BJ (cell line): ENCODE measurements at regions not wholly inside any gene's neighbourhood (a gene's known extent, or its start where the extent isn't known, plus 50 kb on each side); places are given as distances from the start of the nearest gene placed in this dataset.

Experiments
- CTCF ChIA-PET: fragments of 350-600 bp; formaldehyde crosslinking; extraction: SDS; loops from one replicate; lab custom pipeline; 2021; ENCODE audit warnings: antibody characterized with exemption, inconsistent platforms; lab: Yijun Ruan, JAX
- POLR2A ChIA-PET: fragments of 300-600 bp; sonication (Branson Sonifier 250); formaldehyde crosslinking; extraction: SDS; loops from one replicate; lab custom pipeline; 2021; ENCODE audit warnings: antibody characterized with exemption; lab: Charles Lee
- DNase-seq: peaks from one replicate; pipeline ENCODE4 v3.0.0-alpha.2; 2011; ENCODE audit warnings: low read depth
- H3K27me3 ChIP-seq: 2 replicates; pipeline ENCODE4 v1.6.0; 2011; ENCODE audit warnings: low read length; ENCODE audit not compliant: control insufficient read depth, insufficient read depth
- H3K36me3 ChIP-seq: 2 replicates; pipeline ENCODE4 v1.5.1; 2011; ENCODE audit warnings: low read length; ENCODE audit not compliant: control insufficient read depth, insufficient read depth
- H3K4me3 ChIP-seq: 2 replicates; pipeline ENCODE4 v1.5.1; 2011; ENCODE audit warnings: low read depth, mild to moderate bottlenecking, control low read depth, low read length
- TF ChIP-seq, protein P1 (sequence below): IDR thresholded peaks from 2 replicates; pipeline ENCODE4 v1.5.1; 2011; ENCODE audit warnings: low read depth, mild to moderate bottlenecking, control low read depth, inconsistent platforms, low read length, moderate library complexity; ENCODE audit not compliant: insufficient read depth

DNA sequence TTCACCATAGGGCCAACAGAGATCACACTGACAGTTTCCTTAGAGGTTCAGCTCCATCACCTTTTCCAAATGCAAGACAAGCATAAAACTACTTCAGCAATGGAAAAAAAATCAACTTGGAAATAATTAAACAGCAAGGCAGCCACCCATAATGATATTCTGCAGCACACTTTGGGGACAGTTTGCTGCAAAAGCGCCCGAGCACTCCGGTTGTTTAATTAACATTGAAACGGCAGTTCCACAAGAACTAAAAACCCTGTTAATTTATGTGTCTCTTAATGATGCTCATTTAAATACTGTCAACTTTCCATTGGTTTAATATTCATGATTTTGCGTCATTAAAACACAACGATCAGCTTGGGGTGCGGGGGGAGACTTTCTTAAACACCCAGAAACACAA lies 153.2 kb downstream of the ELAVL4 start:
- H3K36me3 ChIP-seq, result no peaks in the 10 kb centered on the region
- TF ChIP-seq, protein P1, sequence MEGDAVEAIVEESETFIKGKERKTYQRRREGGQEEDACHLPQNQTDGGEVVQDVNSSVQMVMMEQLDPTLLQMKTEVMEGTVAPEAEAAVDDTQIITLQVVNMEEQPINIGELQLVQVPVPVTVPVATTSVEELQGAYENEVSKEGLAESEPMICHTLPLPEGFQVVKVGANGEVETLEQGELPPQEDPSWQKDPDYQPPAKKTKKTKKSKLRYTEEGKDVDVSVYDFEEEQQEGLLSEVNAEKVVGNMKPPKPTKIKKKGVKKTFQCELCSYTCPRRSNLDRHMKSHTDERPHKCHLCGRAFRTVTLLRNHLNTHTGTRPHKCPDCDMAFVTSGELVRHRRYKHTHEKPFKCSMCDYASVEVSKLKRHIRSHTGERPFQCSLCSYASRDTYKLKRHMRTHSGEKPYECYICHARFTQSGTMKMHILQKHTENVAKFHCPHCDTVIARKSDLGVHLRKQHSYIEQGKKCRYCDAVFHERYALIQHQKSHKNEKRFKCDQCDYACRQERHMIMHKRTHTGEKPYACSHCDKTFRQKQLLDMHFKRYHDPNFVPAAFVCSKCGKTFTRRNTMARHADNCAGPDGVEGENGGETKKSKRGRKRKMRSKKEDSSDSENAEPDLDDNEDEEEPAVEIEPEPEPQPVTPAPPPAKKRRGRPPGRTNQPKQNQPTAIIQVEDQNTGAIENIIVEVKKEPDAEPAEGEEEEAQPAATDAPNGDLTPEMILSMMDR, result no peak
- no peaks in the 10 kb centered on the region for H3K27me3 ChIP-seq
- CTCF ChIA-PET, result no interaction called here
- H3K4me3 ChIP-seq, result no peak overlapping the region
- DNase-seq, result no peak
- POLR2A ChIA-PET, result no interaction called here

DNA sequence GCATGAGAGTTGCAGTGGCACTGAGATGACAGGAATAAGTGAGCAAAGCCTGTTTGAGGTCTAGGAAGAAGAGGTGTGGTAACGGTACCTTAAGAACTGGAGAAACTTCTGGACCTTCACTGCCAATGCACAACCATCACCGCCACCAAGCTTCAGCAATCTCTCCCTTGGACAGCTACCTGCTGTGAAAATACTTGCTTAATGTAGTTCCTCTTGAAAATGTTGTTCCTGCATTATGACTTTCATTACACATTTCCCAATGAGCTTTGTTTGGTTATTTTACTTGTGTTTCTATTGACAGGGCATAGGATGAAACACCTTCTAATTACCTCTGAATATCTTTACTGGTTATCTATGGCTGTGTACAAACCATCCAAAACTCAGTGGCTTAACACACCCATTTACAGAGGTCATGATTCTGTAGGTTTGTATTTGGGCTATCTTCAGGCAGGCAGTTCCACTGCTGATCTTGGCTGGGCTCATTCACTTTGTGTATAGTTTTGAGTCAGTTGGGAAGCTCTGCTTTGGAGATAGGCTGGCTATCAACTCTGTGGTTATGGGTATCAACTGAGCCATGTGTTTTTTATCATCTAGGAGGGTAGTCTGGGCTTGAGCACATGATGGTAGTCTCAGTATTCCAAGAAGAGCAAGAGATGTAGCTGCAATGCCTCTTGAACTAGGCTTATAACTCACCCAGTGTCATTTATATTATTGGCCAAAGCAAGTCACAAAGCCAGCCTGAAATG lies 149.4 kb downstream of the ELAVL4 start:
- Histone ChIP-seq H3K36me3 (no peaks in the 10 kb centered on the region), H3K4me3 (no peak overlapping the region), H3K27me3 (no peaks in the 10 kb centered on the region)
- POLR2A ChIA-PET, result no interaction called here
- TF ChIP-seq, protein P1, result no peak
- no peak for DNase-seq
- CTCF ChIA-PET, result no interaction called here

DNA sequence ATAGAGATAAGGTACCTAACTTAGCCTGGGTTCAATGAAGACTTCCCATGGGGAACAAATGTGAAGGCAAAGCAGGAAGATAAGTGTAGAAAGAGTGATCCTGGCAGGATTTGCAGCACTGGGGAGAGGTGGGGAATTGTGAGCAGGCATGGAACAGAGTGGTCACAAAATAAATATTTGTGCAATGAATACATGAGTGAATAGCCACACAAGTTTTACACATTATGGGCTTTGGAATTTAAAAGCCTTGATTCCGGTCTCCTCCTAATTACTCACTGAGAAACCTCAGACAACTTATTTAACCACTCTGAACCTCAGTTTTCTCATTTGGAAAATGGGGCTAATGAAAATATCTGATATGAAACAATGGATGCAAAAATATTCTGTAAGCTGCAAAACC lies 148.3 kb downstream of the ELAVL4 start:
- ChIA-PET POLR2A (no interaction called here), CTCF (no interaction called here)
- TF ChIP-seq, protein P1, result no peak
- H3K4me3 ChIP-seq, result no peak overlapping the region
- no peaks in the 10 kb centered on the region for H3K36me3 ChIP-seq
- H3K27me3 ChIP-seq, result no peaks in the 10 kb centered on the region
- no peak for DNase-seq
